ENCODE measurements at regions not wholly inside any gene's neighbourhood (a gene's known extent, or its start where the extent isn't known, plus 50 kb on each side); places are given as distances from the start of the nearest gene placed in this dataset.

GRCh38 chr10:121324678-121325213, 273.5 kb downstream of the FGFR2 start:
- Histone ChIP-seq H3K79me2 (replicated peaks; ENCODE audit: insufficient read depth) (no peaks in the 10 kb centered on the region), H3K36me3 (ENCODE audit: insufficient read depth) (no peaks in the 10 kb centered on the region), H3K27ac (ENCODE audit: low read depth) (no peak overlapping the region), H3K4me3 (no peak overlapping the region), H3K4me2 (no peak overlapping the region), H3K9me2 (ENCODE audit: insufficient read depth) (0 out of 2 replicates have a peak, but pooled peaks cover 7% of the 10 kb centered on the region), H2AFZ (no peak overlapping the region), H4K20me1 (replicated peaks; ENCODE audit: insufficient read depth) (no peaks in the 10 kb centered on the region), H3K27me3 (ENCODE audit: insufficient read depth) (no peaks in the 10 kb centered on the region), H3K4me1 (ENCODE audit: insufficient read depth) (no peaks in the 10 kb centered on the region), H3F3A (replicated peaks; ENCODE audit: low read depth) (no peaks in the 10 kb centered on the region)
- ATAC-seq (no peak), DNase-seq (ENCODE audit: low spot score) (no peak)
- H3K27ac Mint-ChIP-seq = no peak overlapping the region
- peaks cover 6% of the 10 kb centered on the region for H3K4me1 Mint-ChIP-seq
- no peaks in the 10 kb centered on the region; the same call in 2 of the 3 replicates for H3K36me3 Mint-ChIP-seq (ENCODE audit: low read depth)
- peaks cover 5% of the 10 kb centered on the region for H3K27me3 Mint-ChIP-seq (ENCODE audit: insufficient read depth, low read depth, poor library complexity)
- no peaks in the 10 kb centered on the region; the same call in 2 of the 3 replicates for H3K9me3 Mint-ChIP-seq
- H3K4me3 Mint-ChIP-seq = no peak overlapping the region
- TF ChIP-seq ZNF331 (CRISPR knock-in tag; IDR thresholded peaks at IDR 0.05; ENCODE audit: low read depth) = no peak

- Mint-ChIP-seq H3K4me1 (peaks cover 6% of the 10 kb centered on the region), H3K9me3 (no peaks in the 10 kb centered on the region; the same call in 2 of the 3 replicates), H3K36me3 (ENCODE audit: low read depth) (no peaks in the 10 kb centered on the region; the same call in 2 of the 3 replicates), H3K27me3 (ENCODE audit: insufficient read depth, low read depth, poor library complexity) (peaks cover 5% of the 10 kb centered on the region), H3K4me3 (no peak overlapping the region), H3K27ac (no peak overlapping the region)
- no peak overlapping the region for H3K4me2 ChIP-seq
- no peak overlapping the region for H3K27ac ChIP-seq (ENCODE audit: low read depth)
- H3K4me1 ChIP-seq (ENCODE audit: insufficient read depth) = no peaks in the 10 kb centered on the region
- H3K36me3 ChIP-seq (ENCODE audit: insufficient read depth) = no peaks in the 10 kb centered on the region
- H3K4me3 ChIP-seq = no peak overlapping the region
- no peaks in the 10 kb centered on the region for H3F3A ChIP-seq (replicated peaks; ENCODE audit: low read depth)
- no peaks in the 10 kb centered on the region for H3K79me2 ChIP-seq (replicated peaks; ENCODE audit: insufficient read depth)
- 0 out of 2 replicates have a peak, but pooled peaks cover 7% of the 10 kb centered on the region for H3K9me2 ChIP-seq (ENCODE audit: insufficient read depth)
- H2AFZ ChIP-seq = no peak overlapping the region
- ATAC-seq (no peak), DNase-seq (ENCODE audit: low spot score) (no peak)
- no peaks in the 10 kb centered on the region for H3K27me3 ChIP-seq (ENCODE audit: insufficient read depth)
- no peaks in the 10 kb centered on the region for H4K20me1 ChIP-seq (replicated peaks; ENCODE audit: insufficient read depth)
- TF ChIP-seq CREB1 (CRISPR knock-in tag; IDR thresholded peaks at IDR 0.05; ENCODE audit: low read depth) (no peak), CTCF (conservative IDR thresholded peaks at IDR 0.05; ENCODE audit: low read depth in 2 of 2) (no peak), EZH2 (IDR thresholded peaks at IDR 0.05; ENCODE audit: low read depth, unreplicated experiment) (no peak), ZNF462 (CRISPR knock-in tag; IDR thresholded peaks at IDR 0.05) (no peak), ZNF114 (CRISPR knock-in tag; IDR thresholded peaks at IDR 0.05) (no peak), POLR2AphosphoS5 (IDR thresholded peaks at IDR 0.05; ENCODE audit: low read depth) (no peak)
These were observed 272.6 kb downstream of the FGFR2 start for GRCh38 chr10:121325490-121326231.

Data from GM23338 (cell line).